GM10266 (cell line): ENCODE measurements at regions not wholly inside any gene's neighbourhood (a gene's known extent, or its start where the extent isn't known, plus 50 kb on each side); places are given as distances from the start of the nearest gene placed in this dataset.

ENCODE experiments used
- DNase-seq: peaks from one replicate; pipeline ENCODE4 v3.0.0; 2012; ENCODE audit errors: extremely low spot score
- TF ChIP-seq, protein P1 (sequence below): IDR thresholded peaks from 2 replicates; pipeline ENCODE4 v1.5.1; 2012; ENCODE audit warnings: mild to moderate bottlenecking, low read depth; ENCODE audit not compliant: control insufficient read depth, insufficient read depth; ENCODE audit errors: missing control alignments

DNA sequence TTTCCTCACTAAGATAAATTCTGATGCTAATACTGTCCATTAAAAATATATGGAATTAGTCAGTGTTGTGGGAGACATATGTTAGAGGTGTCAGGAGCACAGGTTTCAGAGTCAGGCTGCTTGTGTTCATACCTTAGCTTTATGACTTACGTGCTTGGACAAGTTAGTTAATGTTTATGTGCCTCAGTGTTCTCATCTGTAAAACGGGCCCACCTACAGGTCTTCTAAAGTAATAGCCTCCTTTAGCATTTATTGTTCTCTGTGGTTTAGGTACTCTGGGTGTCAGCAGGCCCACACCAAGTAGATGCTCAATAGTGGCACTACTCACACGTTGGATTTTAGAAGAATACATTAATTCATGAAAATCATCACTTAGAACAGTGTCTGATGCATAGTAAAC, 308.7 kb upstream of the ZC3H12C start:
- TF ChIP-seq, protein P1, sequence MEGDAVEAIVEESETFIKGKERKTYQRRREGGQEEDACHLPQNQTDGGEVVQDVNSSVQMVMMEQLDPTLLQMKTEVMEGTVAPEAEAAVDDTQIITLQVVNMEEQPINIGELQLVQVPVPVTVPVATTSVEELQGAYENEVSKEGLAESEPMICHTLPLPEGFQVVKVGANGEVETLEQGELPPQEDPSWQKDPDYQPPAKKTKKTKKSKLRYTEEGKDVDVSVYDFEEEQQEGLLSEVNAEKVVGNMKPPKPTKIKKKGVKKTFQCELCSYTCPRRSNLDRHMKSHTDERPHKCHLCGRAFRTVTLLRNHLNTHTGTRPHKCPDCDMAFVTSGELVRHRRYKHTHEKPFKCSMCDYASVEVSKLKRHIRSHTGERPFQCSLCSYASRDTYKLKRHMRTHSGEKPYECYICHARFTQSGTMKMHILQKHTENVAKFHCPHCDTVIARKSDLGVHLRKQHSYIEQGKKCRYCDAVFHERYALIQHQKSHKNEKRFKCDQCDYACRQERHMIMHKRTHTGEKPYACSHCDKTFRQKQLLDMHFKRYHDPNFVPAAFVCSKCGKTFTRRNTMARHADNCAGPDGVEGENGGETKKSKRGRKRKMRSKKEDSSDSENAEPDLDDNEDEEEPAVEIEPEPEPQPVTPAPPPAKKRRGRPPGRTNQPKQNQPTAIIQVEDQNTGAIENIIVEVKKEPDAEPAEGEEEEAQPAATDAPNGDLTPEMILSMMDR: no peak
- DNase-seq: no peak

DNA sequence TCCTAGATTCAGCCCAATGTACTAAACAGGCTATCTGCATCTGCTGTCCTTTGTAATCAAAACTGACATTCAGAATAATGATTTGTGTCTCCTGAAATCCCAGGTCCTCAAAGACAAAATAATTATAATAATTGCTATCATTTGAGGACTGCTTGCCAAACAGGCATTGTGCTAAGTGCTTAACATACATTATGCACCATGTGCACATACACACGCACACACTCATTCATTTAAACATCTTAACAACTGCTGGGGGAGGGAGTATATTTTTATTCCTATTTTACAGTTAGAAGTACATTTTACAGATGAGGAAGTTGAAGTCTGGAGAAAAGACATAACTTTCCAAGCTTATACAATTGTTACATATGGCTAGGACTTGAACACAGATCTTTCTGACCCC, 308.0 kb upstream of the ZC3H12C start:
- DNase-seq: no peak
- TF ChIP-seq, protein P1: no peak

DNA sequence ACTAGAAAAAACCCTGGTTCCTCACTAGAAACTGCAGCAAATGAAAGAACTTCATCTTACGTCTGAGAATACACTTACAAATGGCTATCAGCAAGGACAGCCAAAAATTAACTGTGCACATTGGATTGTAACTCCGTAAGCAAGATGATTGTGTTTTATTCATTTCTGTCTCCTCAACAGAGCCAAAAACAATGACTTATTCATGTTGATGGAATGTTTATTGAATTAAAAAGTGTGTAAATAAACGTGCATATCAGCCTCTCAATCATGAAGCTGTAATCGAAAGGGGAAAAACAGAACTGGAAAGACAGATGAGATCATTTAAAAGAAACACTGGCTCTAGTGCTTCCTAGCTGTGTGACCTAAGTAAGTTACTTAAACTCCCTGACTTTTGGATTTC, 307.5 kb upstream of the ZC3H12C start:
- TF ChIP-seq, protein P1: no peak
- no peak for DNase-seq

DNA sequence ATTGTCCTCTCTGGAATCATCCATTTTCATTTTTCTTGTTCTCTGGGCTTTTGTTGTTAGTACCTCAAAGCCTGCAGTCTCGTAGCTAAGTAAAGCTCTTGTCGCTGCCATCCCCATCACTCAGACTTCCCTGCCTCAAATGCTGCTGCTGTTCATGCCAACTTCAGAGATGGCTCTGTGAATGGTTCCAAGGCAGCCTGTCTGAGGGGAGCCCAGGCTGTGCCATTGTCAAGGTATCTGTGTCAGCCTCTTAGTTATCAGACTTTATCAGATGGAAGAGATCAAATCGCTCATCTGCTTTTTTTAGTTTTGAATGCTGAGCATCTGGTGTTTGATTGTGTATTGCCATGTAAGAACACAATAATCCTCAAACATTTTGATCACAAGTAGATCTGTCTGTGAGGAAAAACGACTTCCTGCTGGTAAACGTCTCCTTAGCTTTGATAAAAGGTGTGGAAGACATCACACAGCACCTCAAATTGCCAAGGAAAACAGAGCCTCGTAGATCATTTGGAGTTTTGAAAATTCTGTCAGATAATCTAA, 304.2 kb upstream of the ZC3H12C start:
- no peak for DNase-seq
- TF ChIP-seq, protein P1: no peak

DNA sequence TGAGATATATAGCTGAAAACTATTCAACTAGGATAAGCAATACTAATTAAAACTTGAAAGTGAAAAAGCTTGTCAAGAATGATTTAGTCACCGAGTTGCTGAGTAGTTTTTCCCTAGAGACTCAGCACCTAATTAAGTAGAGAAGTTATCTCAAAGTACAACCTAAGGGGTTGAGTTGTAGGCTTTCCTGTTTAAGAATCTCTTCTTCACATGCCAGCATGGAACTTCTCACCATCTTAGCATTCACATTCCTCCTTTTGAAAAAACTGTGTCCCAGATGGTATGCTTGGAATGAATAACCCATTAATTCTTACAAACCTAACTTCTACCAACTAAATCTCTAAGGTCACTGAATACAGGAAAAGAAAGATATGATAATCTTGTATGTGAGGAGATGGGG, 303.3 kb upstream of the ZC3H12C start:
- DNase-seq: no peak
- TF ChIP-seq, protein P1: no peak

DNA sequence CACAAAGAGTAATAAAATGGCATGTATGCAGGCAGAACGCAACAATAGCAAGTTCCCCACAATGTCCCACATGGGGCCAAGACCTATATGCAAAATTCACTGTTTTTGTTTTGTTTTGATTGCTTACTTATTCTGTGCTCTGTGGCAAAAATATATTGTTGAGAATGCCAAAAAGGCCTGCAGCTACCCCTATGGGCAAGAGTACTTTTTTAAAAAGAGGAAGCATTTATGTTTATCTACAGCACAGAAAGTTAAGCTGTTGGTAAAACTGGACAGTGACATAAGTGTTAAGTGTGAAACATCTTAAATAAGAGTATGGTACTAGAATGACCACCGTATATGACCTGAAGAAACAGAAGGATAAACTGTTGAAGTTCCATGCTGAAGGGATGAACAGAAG, 301.9 kb upstream of the ZC3H12C start:
- TF ChIP-seq, protein P1: no peak
- no peak for DNase-seq

DNA sequence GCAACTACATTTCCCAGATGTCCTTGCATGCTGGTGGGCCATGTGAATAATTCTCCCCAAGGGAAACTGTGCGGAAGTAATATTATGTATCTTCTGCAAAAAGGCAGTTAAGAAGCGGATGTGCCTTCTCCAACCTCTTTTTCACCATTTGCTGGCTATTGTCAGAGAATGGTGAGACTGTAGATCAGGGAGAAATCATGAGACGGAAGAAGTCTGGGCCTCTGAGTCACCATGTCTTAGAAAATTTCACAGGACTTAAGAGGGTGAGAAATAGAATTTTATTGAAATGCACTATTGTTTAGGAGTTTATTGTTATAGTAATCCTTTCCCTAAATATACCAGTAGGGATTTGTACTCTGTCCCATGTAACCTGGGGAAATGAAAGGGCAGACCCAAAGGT, 298.7 kb upstream of the ZC3H12C start:
- TF ChIP-seq, protein P1: no peak

More for the DNA sequence above, 298.7 kb upstream of the ZC3H12C start:
- DNase-seq: no peak
